Common myeloid progenitor, CD34-positive (primary cell): ENCODE measurements at regions not wholly inside any gene's neighbourhood (a gene's known extent, or its start where the extent isn't known, plus 50 kb on each side); places are given as distances from the start of the nearest gene placed in this dataset.

Experiments used
- CTCF ChIA-PET: fragments of 350-600 bp; sonication (Branson Sonifier 250); formaldehyde crosslinking; loops from one replicate; lab custom pipeline; 2021; ENCODE audit warnings: antibody characterized with exemption; lab: Charles Lee
- POLR2A ChIA-PET: fragments of 350-600 bp; sonication (Branson Sonifier 250); formaldehyde crosslinking; loops from one replicate; lab custom pipeline; 2021; ENCODE audit warnings: antibody characterized with exemption; lab: Charles Lee
- DNase-seq, 3 donors: peaks; one replicate each; pipeline versions ENCODE4 v3.0.0 to v3.0.0-alpha.2; 2013
- H3K27ac ChIP-seq, 2 experiments: 1 replicate in 1 of 2; 2 replicates in 1 of 2; pipeline ENCODE4 v1.7.0; 2013; ENCODE audit warnings: inconsistent platforms in 2 of 2, low read length in 2 of 2, mild to moderate bottlenecking in 2 of 2, low read depth in 1 of 2, moderate library complexity in 1 of 2; ENCODE audit not compliant: severe bottlenecking in 2 of 2, insufficient read depth in 1 of 2, poor library complexity in 1 of 2
- H3K27me3 ChIP-seq, 5 experiments: replicated peaks in 2 of 5; 1 replicate in 3 of 5; 2 replicates in 2 of 5; pipeline versions ENCODE4 v1.6.1 to v1.7.0; 2013; ENCODE audit warnings: low read length in 4 of 5, mild to moderate bottlenecking in 2 of 5, moderate library complexity in 2 of 5, inconsistent platforms in 1 of 5; ENCODE audit not compliant: insufficient read depth in 5 of 5, control insufficient read depth in 4 of 5
- H3K36me3 ChIP-seq, 4 experiments: 1 replicate in 2 of 4; 2 replicates in 2 of 4; pipeline versions ENCODE4 v1.6.1 to v1.7.0; 2013; ENCODE audit warnings: low read length in 3 of 4, control low read depth in 1 of 4, mild to moderate bottlenecking in 1 of 4; ENCODE audit not compliant: control insufficient read depth in 4 of 4, insufficient read depth in 4 of 4
- H3K4me1 ChIP-seq, 4 experiments: 1 replicate in 3 of 4; 2 replicates in 1 of 4; pipeline versions ENCODE4 v1.6.1 to v1.7.1; 2013; ENCODE audit warnings: low read length in 3 of 4, mild to moderate bottlenecking in 3 of 4, control low read depth in 1 of 4, inconsistent platforms in 1 of 4, moderate library complexity in 1 of 4; ENCODE audit not compliant: control insufficient read depth in 4 of 4, insufficient read depth in 4 of 4; ENCODE audit errors: control extremely low read depth in 1 of 4
- H3K4me3 ChIP-seq, 7 experiments: 1 replicate in 4 of 7; 2 replicates in 3 of 7; pipeline versions ENCODE4 v1.5.1 to v1.7.0; 2013; ENCODE audit warnings: mild to moderate bottlenecking in 7 of 7, low read length in 6 of 7, moderate library complexity in 6 of 7, inconsistent platforms in 2 of 7, low read depth in 2 of 7, control low read depth in 1 of 7; ENCODE audit not compliant: insufficient read depth in 4 of 7, control insufficient read depth in 1 of 7; ENCODE audit errors: extremely low read depth in 1 of 7
- H3K9me3 ChIP-seq, 5 experiments: 1 replicate in 4 of 5; 2 replicates in 1 of 5; pipeline versions ENCODE4 v1.6.1 to v1.7.1; 2013; ENCODE audit warnings: low read length in 4 of 5, mild to moderate bottlenecking in 2 of 5, inconsistent platforms in 1 of 5, low read depth in 1 of 5, moderate library complexity in 1 of 5; ENCODE audit not compliant: control insufficient read depth in 4 of 5, insufficient read depth in 2 of 5; ENCODE audit errors: control extremely low read depth in 1 of 5
- WGBS: methylation state at CpG from one replicate; pipeline ENCODE4 v1.1.5; 2013; ENCODE audit not compliant: insufficient coverage; 5-methylcytosine and 5-hydroxymethylcytosine counted together

DNA sequence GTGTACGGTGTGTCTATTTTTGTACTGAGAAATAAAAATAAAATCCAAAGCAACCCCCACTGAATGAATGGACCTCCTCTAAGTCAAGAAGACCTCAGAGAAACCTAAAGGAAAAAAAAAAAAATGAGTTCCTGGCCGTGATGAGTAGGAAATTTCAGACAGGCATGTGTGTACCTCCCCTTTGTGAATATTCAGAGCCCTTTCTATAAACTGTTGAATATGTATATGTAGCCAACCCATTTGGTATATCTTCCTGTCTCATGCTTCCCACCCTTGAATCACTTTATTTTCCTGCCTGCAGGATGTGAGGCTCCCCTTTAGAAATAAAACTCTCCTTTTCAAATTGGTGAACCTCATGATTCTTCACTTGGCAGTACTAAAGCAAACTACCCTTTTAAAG is 887.8 kb upstream of the NCAM2 start:
- H3K27me3 ChIP-seq: no peaks in the 10 kb centered on the region
- no peaks in the 10 kb centered on the region for H3K36me3 ChIP-seq
- H3K27ac ChIP-seq: no peak overlapping the region
- peaks cover 0 to 17% (median 0%) of the 10 kb centered on the region in 5 experiments for H3K9me3 ChIP-seq
- H3K4me1 ChIP-seq: peaks cover 0 to 17% (median 4%) of the 10 kb centered on the region in 4 experiments
- POLR2A ChIA-PET: no interaction called here
- no CpG with 5 or more reads among the region's 2 CpGs for WGBS
- DNase-seq: no peak
- no peak overlapping the region for H3K4me3 ChIP-seq
- CTCF ChIA-PET: no interaction called here

DNA sequence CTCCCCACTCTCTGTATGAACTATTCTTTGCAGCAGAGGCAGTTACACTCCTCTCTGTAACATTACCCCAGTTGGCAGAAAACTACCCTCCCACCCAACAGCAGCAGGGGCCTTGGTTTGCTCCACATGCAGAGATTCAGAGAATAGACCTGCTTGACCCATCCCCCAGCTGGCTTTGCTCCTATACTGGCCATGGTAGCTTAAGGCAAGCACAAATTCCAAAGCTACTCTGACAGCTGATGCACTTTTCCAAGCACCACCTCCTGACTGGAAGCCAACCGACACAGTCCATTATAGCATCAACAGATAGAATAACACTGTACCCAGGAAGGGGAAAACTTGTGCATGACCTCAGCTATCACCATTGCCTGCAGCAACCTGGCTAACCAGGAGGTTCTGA is 846.5 kb upstream of the NCAM2 start:
- Histone ChIP-seq H3K9me3 (peaks cover 5 to 53% (median 21%) of the 10 kb centered on the region in 5 experiments), H3K4me3 (no peak overlapping the region), H3K27me3 (no peaks in the 10 kb centered on the region), H3K4me1 (no peaks in the 10 kb centered on the region), H3K27ac (no peak overlapping the region), H3K36me3 (peaks cover 0 to 9% (median 1%) of the 10 kb centered on the region in 4 experiments)
- POLR2A ChIA-PET: no interaction called here
- DNase-seq: no peak
- CTCF ChIA-PET: interaction anchor here (0.6 kb wide), 1 partner anchor 46 kb away, joined by 3 read pairs; no protein-coding TSS in a partner anchor
- 93% methylated on average over 1 of the region's 1 CpG for WGBS

DNA sequence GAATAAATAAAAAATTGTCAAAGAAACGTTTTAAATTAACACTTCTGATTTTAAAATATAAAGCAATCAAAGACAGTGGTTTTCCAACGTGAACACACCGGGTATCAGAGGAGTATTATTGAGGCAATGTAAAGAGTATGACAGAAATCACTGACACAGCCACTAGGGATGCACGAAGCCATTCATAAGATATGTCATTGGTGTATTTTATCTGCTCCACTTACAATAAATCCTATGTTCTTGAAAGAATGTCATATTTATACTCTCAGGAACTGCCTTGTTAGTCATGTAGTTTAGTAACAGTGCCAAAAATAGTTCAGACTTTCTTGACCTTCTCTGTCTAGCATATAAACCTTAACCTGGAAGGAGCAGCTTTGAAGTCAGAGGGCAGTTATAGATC is 835.0 kb upstream of the NCAM2 start:
- WGBS: no CpG with 5 or more reads among the region's 4 CpGs
- Histone ChIP-seq H3K27ac (no peak overlapping the region), H3K4me1 (peaks cover 0 to 7% (median 3%) of the 10 kb centered on the region in 4 experiments), H3K36me3 (no peaks in the 10 kb centered on the region), H3K9me3 (peaks cover 0 to 15% (median 0%) of the 10 kb centered on the region in 5 experiments), H3K27me3 (no peaks in the 10 kb centered on the region), H3K4me3 (no peak overlapping the region)
- CTCF ChIA-PET: no interaction called here
- POLR2A ChIA-PET: no interaction called here
- DNase-seq: no peak

DNA sequence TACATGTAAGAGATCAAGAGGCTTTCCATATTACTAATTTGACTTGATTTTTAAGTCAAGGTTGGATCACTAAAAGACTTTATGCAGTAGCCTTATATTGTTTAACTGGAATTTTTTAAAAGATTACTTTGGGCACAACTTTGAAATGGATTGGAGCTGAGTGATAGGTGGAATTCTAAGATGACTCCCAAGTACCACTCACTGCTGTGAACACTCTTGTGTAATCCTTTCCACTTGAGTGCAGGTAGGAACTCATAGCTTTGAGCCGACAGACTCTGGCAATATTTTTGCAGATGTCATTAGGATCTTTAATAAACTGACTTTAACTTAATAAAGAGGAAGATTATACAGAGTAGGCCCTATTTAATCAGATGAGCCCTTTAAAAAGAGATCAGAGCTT is 831.1 kb upstream of the NCAM2 start:
- no peak for DNase-seq
- no peak overlapping the region for H3K4me3 ChIP-seq
- ChIA-PET POLR2A (no interaction called here), CTCF (no interaction called here)
- no peaks in the 10 kb centered on the region for H3K36me3 ChIP-seq
- peaks cover 0 to 7% (median 3%) of the 10 kb centered on the region in 4 experiments for H3K4me1 ChIP-seq
- WGBS: 86% methylated on average over 1 of the region's 1 CpG
- H3K9me3 ChIP-seq: no peaks in the 10 kb centered on the region
- H3K27me3 ChIP-seq: no peaks in the 10 kb centered on the region
- H3K27ac ChIP-seq: no peak overlapping the region

DNA sequence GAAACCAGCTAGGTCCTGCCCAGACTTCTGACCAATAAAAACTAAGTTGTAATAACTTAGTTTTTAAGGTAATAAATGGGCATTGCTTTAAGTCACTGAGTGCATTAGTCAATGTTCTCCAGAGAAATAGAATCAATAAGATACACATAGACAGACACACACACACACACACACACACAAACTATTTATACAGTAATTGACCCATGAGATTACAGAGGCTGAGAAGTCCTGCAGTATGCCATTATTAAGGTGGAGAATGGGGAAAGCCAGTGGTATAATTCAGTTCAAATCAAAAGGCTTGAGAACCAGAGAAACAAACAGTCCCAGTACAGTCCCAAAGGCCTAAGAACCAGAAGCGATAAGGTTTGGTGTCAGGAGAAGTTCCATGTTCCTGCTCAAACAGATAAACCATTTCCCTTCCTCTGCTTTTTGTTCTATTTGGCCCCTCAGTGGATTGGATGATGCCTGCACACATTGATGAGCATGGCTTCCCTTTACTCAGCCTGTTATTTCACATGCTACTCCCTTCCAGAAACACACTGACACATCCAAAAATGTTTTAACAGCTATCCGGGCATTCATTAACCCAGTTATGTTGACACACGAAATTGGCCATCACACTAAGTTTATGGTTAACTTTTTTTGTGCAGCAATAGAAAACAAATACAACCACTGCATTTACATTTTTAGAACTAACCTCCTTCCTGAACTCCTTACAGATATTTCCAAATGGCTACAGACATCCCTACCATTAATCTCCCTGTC is 828.2 kb upstream of the NCAM2 start:
- peaks cover 0 to 7% (median 3%) of the 10 kb centered on the region in 4 experiments for H3K4me1 ChIP-seq

DNA sequence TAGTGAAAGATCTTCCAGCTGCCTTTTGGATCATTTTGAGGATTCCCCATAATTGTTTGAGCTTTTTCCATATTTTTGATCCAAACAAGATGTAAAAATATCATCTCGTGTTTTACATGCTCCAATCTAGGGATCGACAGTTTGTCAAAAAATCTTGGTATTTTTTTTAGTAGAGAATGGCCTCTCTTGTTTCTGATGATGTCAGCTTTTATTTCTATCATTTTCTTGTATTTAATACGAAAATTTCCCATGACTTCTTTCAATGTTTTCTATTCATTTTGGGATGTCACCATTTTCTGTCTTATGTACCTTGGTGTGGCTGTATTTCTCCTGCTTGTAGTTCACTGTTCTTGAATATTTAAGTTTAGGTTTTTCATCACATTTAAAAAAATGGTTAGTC is 812.0 kb upstream of the NCAM2 start:
- no peaks in the 10 kb centered on the region for H3K27me3 ChIP-seq
- H3K9me3 ChIP-seq: peaks cover 0 to 18% (median 5%) of the 10 kb centered on the region in 5 experiments
- no peak for DNase-seq
- WGBS: no CpG with 5 or more reads among the region's 3 CpGs
- ChIA-PET POLR2A (no interaction called here), CTCF (no interaction called here)
- H3K27ac ChIP-seq: no peak overlapping the region
- H3K4me3 ChIP-seq: no peak overlapping the region
- H3K36me3 ChIP-seq: peaks cover 0 to 2% (median 0%) of the 10 kb centered on the region in 4 experiments
- no peaks in the 10 kb centered on the region for H3K4me1 ChIP-seq

More for the DNA sequence above, 828.2 kb upstream of the NCAM2 start:
- ChIA-PET CTCF (no interaction called here), POLR2A (no interaction called here)
- Histone ChIP-seq H3K27me3 (no peaks in the 10 kb centered on the region), H3K27ac (no peak overlapping the region), H3K9me3 (no peaks in the 10 kb centered on the region), H3K36me3 (no peaks in the 10 kb centered on the region), H3K4me3 (no peak overlapping the region)
- 94% methylated on average over 3 of the region's 3 CpGs for WGBS
- no peak for DNase-seq

DNA sequence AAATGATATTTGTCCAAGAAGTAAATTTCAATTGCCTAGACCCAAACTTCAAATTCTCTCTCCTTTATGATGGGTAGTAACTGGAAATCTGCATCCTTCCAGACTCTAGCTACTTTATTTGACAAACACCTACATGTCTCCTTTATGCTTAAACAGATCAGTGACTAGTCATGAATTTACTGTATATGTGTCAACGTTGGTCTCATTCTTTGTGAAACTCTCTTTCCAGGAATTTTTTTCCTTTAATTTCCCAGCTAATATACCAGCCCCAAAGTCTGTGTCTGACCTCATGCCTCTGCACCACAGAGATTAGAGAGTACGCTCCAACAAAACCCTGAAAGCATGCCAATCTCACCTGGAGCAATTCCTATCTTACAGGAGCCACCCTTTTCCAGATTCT is 811.2 kb upstream of the NCAM2 start:
- Histone ChIP-seq H3K27ac (no peak overlapping the region), H3K9me3 (peaks cover 0 to 18% (median 5%) of the 10 kb centered on the region in 5 experiments), H3K4me1 (no peaks in the 10 kb centered on the region), H3K36me3 (peaks cover 0 to 2% (median 0%) of the 10 kb centered on the region in 4 experiments), H3K4me3 (no peak overlapping the region), H3K27me3 (no peaks in the 10 kb centered on the region)
- 83% methylated on average over 2 of the region's 2 CpGs for WGBS
- ChIA-PET POLR2A (no interaction called here), CTCF (no interaction called here)
- no peak for DNase-seq
